H1 (cell line): ENCODE measurements at regions not wholly inside any gene's neighbourhood (a gene's known extent, or its start where the extent isn't known, plus 50 kb on each side); places are given as distances from the start of the nearest gene placed in this dataset.

Source experiments
- CTCF ChIA-PET: fragments of 300-600 bp; sonication (Branson Sonifier 250); formaldehyde crosslinking; loops from one replicate; lab custom pipeline; 2021; ENCODE audit not compliant: partially characterized antibody; lab: Charles Lee
- POLR2A ChIA-PET: fragments of 300-600 bp; sonication (Branson Sonifier 250); formaldehyde crosslinking; loops from one replicate; lab custom pipeline; 2021; ENCODE audit warnings: inconsistent platforms; ENCODE audit not compliant: partially characterized antibody; lab: Charles Lee
- DNase-seq, 2 experiments: peaks; one replicate each; pipeline versions ENCODE4 v3.0.0 to v3.0.0-alpha.2; 2010 to 2022; ENCODE audit warnings: low spot score in 2 of 2, low read depth in 1 of 2, mixed read lengths in 1 of 2
- FAIRE-seq: peaks from 2 replicates; lab custom pipeline; 2011; peaks lifted over from hg19 to GRCh38; lab: Jason Lieb, UNC
- H2AFZ ChIP-seq: 2 replicates; pipeline ENCODE4 v1.8.1; 2012; ENCODE audit warnings: low read length, inconsistent platforms
- H2AK5ac ChIP-seq: 2 replicates; pipeline ENCODE4 v1.6.1; 2013; ENCODE audit warnings: low read depth, low read length
- H2BK120ac ChIP-seq: replicated peaks from 2 replicates; pipeline ENCODE3; 2013; ENCODE audit warnings: low read depth, low read length, inconsistent platforms
- H2BK12ac ChIP-seq: 2 replicates; pipeline ENCODE4 v1.6.1; 2013; ENCODE audit warnings: low read depth, low read length
- H2BK15ac ChIP-seq: 2 replicates; pipeline ENCODE4 v1.6.1; 2013; ENCODE audit warnings: low read length
- H2BK20ac ChIP-seq: 2 replicates; pipeline ENCODE4 v1.6.1; 2013; ENCODE audit warnings: low read length
- H2BK5ac ChIP-seq: 2 replicates; pipeline ENCODE4 v1.6.1; 2013; ENCODE audit warnings: low read depth, low read length
- H3K14ac ChIP-seq: 2 replicates; pipeline ENCODE4 v1.6.1; 2013; ENCODE audit warnings: inconsistent platforms; ENCODE audit not compliant: insufficient read length
- H3K18ac ChIP-seq: 2 replicates; pipeline ENCODE4 v1.6.1; 2013; ENCODE audit warnings: low read length; ENCODE audit errors: extremely low read depth
- H3K23ac ChIP-seq: 2 replicates; pipeline ENCODE4 v1.6.1; 2013; ENCODE audit warnings: inconsistent platforms; ENCODE audit not compliant: insufficient read length
- H3K23me2 ChIP-seq: 2 replicates; pipeline ENCODE4 v1.6.1; 2013; ENCODE audit warnings: low read depth, low read length
- H3K27ac ChIP-seq: 2 replicates; pipeline ENCODE4 v1.6.1; 2011; ENCODE audit warnings: low read depth, low read length, inconsistent platforms
- H3K27me3 ChIP-seq, 4 experiments: replicated peaks in 1 of 4; 1 replicate in 1 of 4; 2 replicates in 3 of 4; pipeline versions ENCODE4 v1.6.1 to v1.8.1; 2011 to 2013; ENCODE audit warnings: low read length in 3 of 4, mild to moderate bottlenecking in 3 of 4, inconsistent platforms in 2 of 4, mixed read lengths in 2 of 4, moderate library complexity in 1 of 4; ENCODE audit not compliant: control insufficient read depth in 3 of 4, insufficient read depth in 3 of 4; ENCODE audit errors: extremely low read depth in 1 of 4
- H3K36me3 ChIP-seq, 4 experiments: 2 replicates each; pipeline versions ENCODE4 v1.6.1 to v1.8.1; 2011 to 2013; ENCODE audit warnings: mild to moderate bottlenecking in 4 of 4, low read length in 3 of 4, moderate library complexity in 2 of 4, control low read depth in 1 of 4, inconsistent platforms in 1 of 4; ENCODE audit not compliant: insufficient read depth in 4 of 4, control insufficient read depth in 2 of 4
- H3K4ac ChIP-seq: replicated peaks from 2 replicates; pipeline ENCODE3; 2013; ENCODE audit warnings: low read length, low read depth, mixed read lengths, inconsistent platforms; ENCODE audit not compliant: insufficient read length
- H3K4me1 ChIP-seq, 4 experiments: replicated peaks in 1 of 4; 1 replicate in 1 of 4; 2 replicates in 3 of 4; pipeline versions ENCODE4 v1.6.1 to v1.8.1; 2011 to 2013; ENCODE audit warnings: low read length in 3 of 4, inconsistent platforms in 2 of 4, mixed read lengths in 1 of 4; ENCODE audit not compliant: insufficient read depth in 4 of 4, control insufficient read depth in 3 of 4
- H3K4me2 ChIP-seq, 2 experiments: 2 replicates each; pipeline versions ENCODE4 v1.6.1 to v1.8.1; 2011 to 2013; ENCODE audit warnings: low read depth in 2 of 2, low read length in 2 of 2, control low read depth in 1 of 2, inconsistent platforms in 1 of 2, mild to moderate bottlenecking in 1 of 2; ENCODE audit not compliant: insufficient read depth in 1 of 2
- H3K4me3 ChIP-seq, 4 experiments: fragments of 200-600, 300-600 bp in 1 of 4; sonication (generic), shearing (Covaris generic), sonication (Bioruptor Twin) in 1 of 4; 2 replicates each; pipeline versions ENCODE4 v1.5.1 to v1.8.1; 2011 to 2016; ENCODE audit warnings: low read length in 4 of 4, low read depth in 3 of 4, control low read depth in 2 of 4, inconsistent platforms in 2 of 4, mild to moderate bottlenecking in 2 of 4, mixed read lengths in 1 of 4, moderate library complexity in 1 of 4; ENCODE audit not compliant: insufficient read depth in 2 of 4; ENCODE audit errors: extremely low read depth in 1 of 4
- H3K56ac ChIP-seq: replicated peaks from 2 replicates; pipeline ENCODE3; 2013; ENCODE audit warnings: low read depth, mild to moderate bottlenecking, mixed read lengths, low read length, inconsistent platforms; ENCODE audit not compliant: insufficient read length
- H3K79me1 ChIP-seq: 2 replicates; pipeline ENCODE4 v1.6.1; 2013; ENCODE audit warnings: low read depth, low read length, control low read depth
- H3K79me2 ChIP-seq, 2 experiments: 2 replicates each; pipeline versions ENCODE4 v1.6.1 to v1.8.1; 2012 to 2013; ENCODE audit warnings: low read length in 2 of 2, mild to moderate bottlenecking in 2 of 2, inconsistent platforms in 1 of 2; ENCODE audit not compliant: insufficient read depth in 2 of 2, control insufficient read depth in 1 of 2
- H3K9ac ChIP-seq, 4 experiments: replicated peaks in 1 of 4; 1 replicate in 1 of 4; 2 replicates in 3 of 4; pipeline versions ENCODE4 v1.6.1 to v1.8.1; 2011 to 2013; ENCODE audit warnings: low read depth in 3 of 4, low read length in 3 of 4, control low read depth in 2 of 4, mild to moderate bottlenecking in 2 of 4, moderate library complexity in 2 of 4, inconsistent platforms in 1 of 4; ENCODE audit errors: extremely low read depth in 1 of 4
- H3K9me3 ChIP-seq, 2 experiments: 2 replicates each; pipeline versions ENCODE4 v1.6.1 to v1.8.1; 2012 to 2013; ENCODE audit warnings: mild to moderate bottlenecking in 2 of 2, moderate library complexity in 2 of 2, control low read depth in 1 of 2, inconsistent platforms in 1 of 2, low read depth in 1 of 2, low read length in 1 of 2, mixed read lengths in 1 of 2; ENCODE audit not compliant: insufficient read depth in 2 of 2
- H4K20me1 ChIP-seq, 2 experiments: replicated peaks in 1 of 2; 2 replicates each; pipeline versions ENCODE3 to v1.8.1; 2011 to 2013; ENCODE audit warnings: inconsistent platforms in 2 of 2, low read length in 2 of 2, mild to moderate bottlenecking in 1 of 2; ENCODE audit not compliant: insufficient read depth in 2 of 2, control insufficient read depth in 1 of 2
- H4K5ac ChIP-seq: 2 replicates; pipeline ENCODE4 v1.6.1; 2013; ENCODE audit warnings: low read length, low read depth, mixed read lengths, inconsistent platforms; ENCODE audit not compliant: insufficient read length
- H4K8ac ChIP-seq: 2 replicates; pipeline ENCODE4 v1.8.0; 2013; ENCODE audit warnings: mild to moderate bottlenecking, moderate library complexity, low read length, inconsistent platforms; ENCODE audit not compliant: insufficient read depth; ENCODE audit errors: extremely low read depth
- H4K91ac ChIP-seq: replicated peaks from 2 replicates; pipeline ENCODE3; 2013; ENCODE audit warnings: low read length, mixed read lengths, inconsistent platforms; ENCODE audit not compliant: insufficient read length
- CREB1 ChIP-seq: IDR thresholded peaks from 2 replicates; pipeline ENCODE4 v1.6.1; 2012; ENCODE audit warnings: inconsistent platforms
- E2F6 ChIP-seq: IDR thresholded peaks from 2 replicates; pipeline ENCODE4 v1.6.1; 2012; ENCODE audit warnings: inconsistent platforms
- KDM4A ChIP-seq: IDR thresholded peaks from one replicate; pipeline ENCODE4 v1.7.1; 2012; ENCODE audit warnings: low read depth, mild to moderate bottlenecking, moderate library complexity, low read length, inconsistent platforms; ENCODE audit not compliant: severe bottlenecking
- NRF1 ChIP-seq: IDR thresholded peaks from 2 replicates; pipeline ENCODE4 v1.6.1; 2011; ENCODE audit warnings: mild to moderate bottlenecking, low read depth, low read length, improper control_type of control experiment
- POLR2A ChIP-seq, 2 experiments: IDR thresholded peaks; 1 replicate in 1 of 2; 2 replicates in 1 of 2; pipeline ENCODE4 v1.6.1; 2011; ENCODE audit warnings: low read depth in 2 of 2, low read length in 2 of 2, mild to moderate bottlenecking in 2 of 2; ENCODE audit errors: control extremely low read depth in 1 of 2
- SIX5 ChIP-seq: IDR thresholded peaks from 2 replicates; pipeline ENCODE4 v1.6.1; 2011; ENCODE audit warnings: mild to moderate bottlenecking, low read depth, low read length
- WGBS, 2 experiments: shearing (Covaris generic) in 1 of 2; methylation state at CpG; one replicate each; pipeline versions ENCODE4 v1.1.6 to v1.1.7; 2013 to 2015; ENCODE audit warnings: low lambda C conversion rate in 2 of 2, mixed read lengths in 2 of 2, inconsistent platforms in 1 of 2, low coverage in 1 of 2, missing lambda C conversion rate in 1 of 2; ENCODE audit not compliant: insufficient replicate concordance in 2 of 2, insufficient coverage in 1 of 2, insufficient read length in 1 of 2; ENCODE audit errors: extremely low coverage in 1 of 2, missing lambda C conversion rate in 1 of 2; 5-methylcytosine and 5-hydroxymethylcytosine counted together

GRCh38 chr3:59308001-59308400 lies 258.2 kb upstream of the CFAP20DC start:
- no peak overlapping the region for H2AFZ ChIP-seq
- FAIRE-seq: no peak
- CTCF ChIA-PET: interaction anchor here (0.9 to 2.1 kb wide), 7 partner anchors 10 to 234 kb away, joined by 3 to 8 read pairs (median 5); no protein-coding TSS in a partner anchor

More at GRCh38 chr3:59308001-59308400, 258.2 kb upstream of the CFAP20DC start:
- no peak overlapping the region for H2BK20ac ChIP-seq
- H2BK12ac ChIP-seq: no peak overlapping the region
- H3K4me3 ChIP-seq: no peak overlapping the region
- TF ChIP-seq KDM4A: no peak
- no peak for TF ChIP-seq POLR2A (IDR thresholded peaks at IDR 0.05; ENCODE audit: control extremely low read depth in 1 of 2, low read depth in 2 of 2, low read length in 2 of 2)
- TF ChIP-seq NRF1: no peak
- TF ChIP-seq SIX5: no peak
- TF ChIP-seq CREB1: no peak
- TF ChIP-seq E2F6: no peak
- TF ChIP-seq, all 59 proteins: peak for 0
- Histone ChIP-seq H4K5ac (no peak overlapping the region), H3K9me3 (no peaks in the 10 kb centered on the region), H3K79me2 (no peaks in the 10 kb centered on the region), H3K23ac (no peak overlapping the region), H3K18ac (no peak overlapping the region), H2BK120ac (no peak overlapping the region), H3K9ac (no peak overlapping the region), H3K4me2 (no peak overlapping the region), H4K91ac (no peak overlapping the region), H3K4ac (no peak overlapping the region), H3K4me1 (no peaks in the 10 kb centered on the region), H4K20me1 (no peaks in the 10 kb centered on the region), H3K27me3 (no peaks in the 10 kb centered on the region), H2BK15ac (no peak overlapping the region), H2BK5ac (no peak overlapping the region), H3K23me2 (no peaks in the 10 kb centered on the region), H3K27ac (no peak overlapping the region), H2AK5ac (no peak overlapping the region), H3K56ac (no peak overlapping the region), H3K14ac (no peak overlapping the region), H4K8ac (no peak overlapping the region), H3K36me3 (no peaks in the 10 kb centered on the region), H3K79me1 (no peaks in the 10 kb centered on the region)
- WGBS, 2 experiments: 91% methylated on average over 1 of the region's 1 CpG; no CpG with 5 or more reads in 1 of the 2 experiments
- POLR2A ChIA-PET: no interaction called here
- no peak for DNase-seq
